K562 (cell line): ENCODE measurements at regions not wholly inside any gene's neighbourhood (a gene's known extent, or its start where the extent isn't known, plus 50 kb on each side); places are given as distances from the start of the nearest gene placed in this dataset.

Source experiments
- ATAC-seq: fragments of 200-7000 bp; cut with Tn5 transposase; 3 replicates; pipeline ENCODE4 v1.9.1; 2020; ENCODE audit warnings: moderate library complexity
- BruUV-seq: library from RNA; stranded (reverse); fragments of 400-500 nt; replicated peaks from 2 replicates; lab custom pipeline; 2021; lab: Mats Ljungman, UMichigan
- CTCF ChIA-PET: fragments of 300-600 bp; formaldehyde crosslinking; extraction: SDS; loops from one replicate; lab custom pipeline; 2021; ENCODE audit warnings: low intra/inter-chr PET ratio; lab: Yijun Ruan, JAX
- POLR2A ChIA-PET: fragments of 300-600, 350-650 bp; sonication (Branson Sonifier 250); formaldehyde crosslinking; extraction: SDS; loops from one replicate; lab custom pipeline; 2021; ENCODE audit warnings: antibody characterized with exemption, inconsistent platforms; lab: Yijun Ruan, JAX
- DNase-seq, 4 experiments: peaks; one replicate each; pipeline versions ENCODE4 v3.0.0 to v3.0.0-alpha.2; 2011 to 2018; ENCODE audit warnings: low spot score in 3 of 4, mixed read lengths in 3 of 4; ENCODE audit errors: extremely low read depth in 1 of 4
- FAIRE-seq: peaks from 2 replicates; lab custom pipeline; 2011; peaks lifted over from hg19 to GRCh38; lab: Jason Lieb, UNC
- H2AFZ ChIP-seq: 2 replicates; pipeline ENCODE4 v1.6.0; 2011; ENCODE audit warnings: low read depth, low read length, control low read depth, inconsistent platforms
- H3K27ac ChIP-seq: fragments of 200-600 bp; 3 replicates; pipeline ENCODE4 v1.8.0; 2011; ENCODE audit warnings: low read depth, mild to moderate bottlenecking, control low read depth, inconsistent platforms, low read length, moderate library complexity, mixed read lengths; ENCODE audit errors: extremely low read depth
- H3K27me3 ChIP-seq, 2 experiments: fragments of 300-600 bp in 1 of 2; 2 replicates in 1 of 2; 3 replicates in 1 of 2; pipeline versions ENCODE4 v1.6.0 to v1.8.0; 2011; ENCODE audit warnings: inconsistent platforms in 2 of 2, low read length in 2 of 2, mild to moderate bottlenecking in 1 of 2, mixed read lengths in 1 of 2, moderate library complexity in 1 of 2; ENCODE audit not compliant: control insufficient read depth in 2 of 2, insufficient read depth in 2 of 2
- H3K36me3 ChIP-seq: fragments of 300-600 bp; 3 replicates; pipeline ENCODE4 v1.8.0; 2011; ENCODE audit warnings: mild to moderate bottlenecking, low read length, inconsistent platforms; ENCODE audit not compliant: control insufficient read depth, insufficient read depth
- H3K4me1 ChIP-seq, 2 experiments: fragments of 200-600 bp in 1 of 2; replicated peaks in 1 of 2; 2 replicates in 1 of 2; 3 replicates in 1 of 2; pipeline versions ENCODE4 v1.5.1 to v1.8.0; 2011; ENCODE audit warnings: inconsistent platforms in 2 of 2, low read length in 2 of 2, mild to moderate bottlenecking in 1 of 2, mixed read lengths in 1 of 2, moderate library complexity in 1 of 2; ENCODE audit not compliant: control insufficient read depth in 2 of 2, insufficient read depth in 2 of 2
- H3K4me2 ChIP-seq: 2 replicates; pipeline ENCODE4 v1.6.1; 2011; ENCODE audit warnings: low read length, control low read depth, inconsistent platforms, mixed read lengths; ENCODE audit not compliant: insufficient read depth
- H3K4me3 ChIP-seq: fragments of 200-600 bp; sonication (generic), shearing (Covaris generic); 2 replicates; pipeline ENCODE4 v1.5.1; 2016; ENCODE audit warnings: control low read depth, inconsistent platforms
- H3K79me2 ChIP-seq: fragments of 200-600 bp; 3 replicates; pipeline ENCODE4 v1.8.0; 2011; ENCODE audit warnings: low read length, inconsistent platforms; ENCODE audit not compliant: control insufficient read depth, insufficient read depth
- H3K9ac ChIP-seq, 2 experiments: 2 replicates each; pipeline versions ENCODE4 v1.6.0 to v1.6.1; 2011; ENCODE audit warnings: low read depth in 2 of 2, low read length in 2 of 2, control low read depth in 1 of 2, inconsistent platforms in 1 of 2, mild to moderate bottlenecking in 1 of 2, mixed read lengths in 1 of 2; ENCODE audit not compliant: insufficient read depth in 1 of 2
- H3K9me1 ChIP-seq: one replicate; pipeline ENCODE4 v1.6.0; 2011; ENCODE audit warnings: inconsistent platforms, mild to moderate bottlenecking, low read length, moderate library complexity; ENCODE audit not compliant: control insufficient read depth, insufficient read depth
- H3K9me3 ChIP-seq: replicated peaks from 2 replicates; pipeline ENCODE4 v1.5.1; 2011; ENCODE audit warnings: low read depth, low read length, inconsistent platforms; ENCODE audit not compliant: control insufficient read depth, insufficient read depth
- H4K20me1 ChIP-seq: replicated peaks from 2 replicates; pipeline ENCODE4 v1.6.1; 2011; ENCODE audit warnings: low read length, inconsistent platforms, mixed read lengths; ENCODE audit not compliant: control insufficient read depth, insufficient read depth
- BRD9 ChIP-seq: fragments of 450-650 bp; IDR thresholded peaks from 2 replicates; pipeline ENCODE4 v1.6.1; 2018; ENCODE audit warnings: low read depth; ENCODE audit not compliant: partially characterized antibody
- CBX8 ChIP-seq: fragments of 200-600 bp; sonication (generic); IDR thresholded peaks from 2 replicates; pipeline ENCODE4 v1.6.1; 2012; ENCODE audit warnings: borderline replicate concordance, mixed run types, low read depth, mild to moderate bottlenecking, moderate library complexity, mixed read lengths, low read length, control low read depth, inconsistent platforms; ENCODE audit not compliant: poor library complexity, severe bottlenecking; ENCODE audit errors: extremely low read depth
- CREB5 ChIP-seq: fragments of 250-450 bp; sonication (Bioruptor Pico); IDR thresholded peaks from 2 replicates; pipeline ENCODE4 v1.5.0; 2020; ENCODE audit warnings: mild to moderate bottlenecking
- FOXJ2 ChIP-seq: fragments of 200-800 bp; sonication (Bioruptor generic); IDR thresholded peaks from 2 replicates; pipeline ENCODE4 v1.6.1; 2016; ENCODE audit warnings: missing genetic modification characterization, missing compliant biosample characterization
- HDAC1 ChIP-seq, 2 experiments: fragments of 450-650 bp; IDR thresholded peaks; 2 replicates each; pipeline ENCODE4 v1.6.1; 2016 to 2017; ENCODE audit warnings: inconsistent platforms in 1 of 2, mild to moderate bottlenecking in 1 of 2, moderate library complexity in 1 of 2
- LCOR ChIP-seq: sonication (generic); formaldehyde crosslinking; IDR thresholded peaks from 2 replicates; pipeline ENCODE4 v1.8.0; 2022; ENCODE audit warnings: mild to moderate bottlenecking, missing genetic modification reagents
- MEIS2 ChIP-seq: fragments of 450-650 bp; IDR thresholded peaks from 2 replicates; pipeline ENCODE4 v1.6.1; 2014; ENCODE audit warnings: mild to moderate bottlenecking; ENCODE audit not compliant: partially characterized antibody
- NFE2 ChIP-seq: IDR thresholded peaks from 2 replicates; pipeline ENCODE4 v1.6.1; 2014; ENCODE audit warnings: antibody characterized with exemption, low read depth
- PHB2 ChIP-seq: fragments of 450-650 bp; IDR thresholded peaks from 2 replicates; pipeline ENCODE4 v1.6.1; 2017; ENCODE audit warnings: low read depth
- TEAD1 ChIP-seq, 2 experiments: fragments of 450-650 bp in 1 of 2; sonication (generic) in 1 of 2; formaldehyde crosslinking; IDR thresholded peaks; 2 replicates each; pipeline versions ENCODE4 v1.4.0 to v1.8.0; 2020 to 2022; ENCODE audit warnings: mild to moderate bottlenecking in 2 of 2, missing genetic modification reagents in 1 of 2
- ZBTB26 ChIP-seq: fragments of 450-650 bp; formaldehyde crosslinking; IDR thresholded peaks from 2 replicates; pipeline ENCODE4 v1.4.0; 2022; ENCODE audit warnings: missing genetic modification characterization
- ZNF253 ChIP-seq: fragments of 250-450 bp; sonication (Bioruptor Pico); conservative IDR thresholded peaks from 2 replicates; pipeline ENCODE4 v1.6.1; 2021; ENCODE audit warnings: mild to moderate bottlenecking
- ZNF431 ChIP-seq: sonication (generic); formaldehyde crosslinking; IDR thresholded peaks from 2 replicates; pipeline ENCODE4 v1.8.0; 2022; ENCODE audit warnings: mild to moderate bottlenecking, missing genetic modification reagents
- ZNF57 ChIP-seq: fragments of 450-650 bp; formaldehyde crosslinking; IDR thresholded peaks from 2 replicates; pipeline ENCODE4 v1.4.0; 2020; ENCODE audit warnings: mild to moderate bottlenecking, moderate library complexity
- ZNF592 ChIP-seq: fragments of 450-650 bp; IDR thresholded peaks from 2 replicates; pipeline ENCODE4 v1.6.1; 2017; ENCODE audit warnings: antibody characterized with exemption, mild to moderate bottlenecking
- WGBS: fragments of 100-300 bp; shearing (Covaris generic); methylation state at CpG from one replicate; pipeline ENCODE4 v1.1.6; 2016; ENCODE audit warnings: low coverage, mixed read lengths; ENCODE audit not compliant: insufficient coverage; ENCODE audit errors: missing lambda C conversion rate; 5-methylcytosine and 5-hydroxymethylcytosine counted together
- in situ Hi-C: fragments of 300-500 bp; cut with MboI; formaldehyde crosslinking; loops from 4 replicates; pipeline ENCODE4 v1.15.0; 2018; ENCODE audit warnings: inconsistent platforms, mixed read lengths
- intact Hi-C: fragments of 100-400 bp; cut with micrococcal nuclease; formaldehyde crosslinking; loops from 2 replicates; pipeline ENCODE4 v1.14.2; 2022
- TF ChIP-seq, protein P1 (sequence below): fragments of 250-450 bp; sonication (Bioruptor Pico); IDR thresholded peaks from 2 replicates; pipeline ENCODE4 v1.8.0; 2021; ENCODE audit warnings: moderate library complexity, mild to moderate bottlenecking, inconsistent platforms
- TF ChIP-seq, protein P2 (sequence below): fragments of 250-450 bp; sonication (Bioruptor Pico); IDR thresholded peaks from 2 replicates; pipeline ENCODE4 v1.5.0; 2021

- ChIA-PET CTCF (no interaction called here), POLR2A (no interaction called here)
- Histone ChIP-seq H3K27me3 (no peaks in the 10 kb centered on the region), H3K79me2 (no peaks in the 10 kb centered on the region), H3K4me1 (no peaks in the 10 kb centered on the region), H2AFZ (no peak overlapping the region), H3K9ac (no peak overlapping the region), H4K20me1 (no peaks in the 10 kb centered on the region), H3K9me1 (no peaks in the 10 kb centered on the region), H3K27ac (no peak overlapping the region), H3K9me3 (no peaks in the 10 kb centered on the region), H3K4me2 (no peak overlapping the region), H3K4me3 (no peak overlapping the region), H3K36me3 (no peaks in the 10 kb centered on the region)
- ATAC-seq (no peak), FAIRE-seq (no peak), DNase-seq (no peak)
- 56% methylated on average over 4 of the region's 4 CpGs for WGBS
- intact Hi-C loops, result no loop called here
- no TSS peak for BruUV-seq
- in situ Hi-C loops, result no loop called here
- no peak for TF ChIP-seq CREB5 (CRISPR knock-in tag)
- no peak for TF ChIP-seq ZNF253 (CRISPR knock-in tag)
- TF ChIP-seq PHB2, result no peak
- TF ChIP-seq TEAD1 (CRISPR knock-in tag; IDR thresholded peaks at IDR 0.05), result no peak
- TF ChIP-seq, protein P1, sequence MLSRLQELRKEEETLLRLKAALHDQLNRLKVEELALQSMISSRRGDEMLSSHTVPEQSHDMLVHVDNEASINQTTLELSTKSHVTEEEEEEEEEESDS (CRISPR knock-in tag), result no peak
- no peak for TF ChIP-seq ZNF431
- no peak for TF ChIP-seq MEIS2
- no peak for TF ChIP-seq ZNF57 (CRISPR knock-in tag)
- no peak for TF ChIP-seq LCOR
- no peak for TF ChIP-seq ZNF592
- TF ChIP-seq CBX8, result no peak
- TF ChIP-seq, protein P2, sequence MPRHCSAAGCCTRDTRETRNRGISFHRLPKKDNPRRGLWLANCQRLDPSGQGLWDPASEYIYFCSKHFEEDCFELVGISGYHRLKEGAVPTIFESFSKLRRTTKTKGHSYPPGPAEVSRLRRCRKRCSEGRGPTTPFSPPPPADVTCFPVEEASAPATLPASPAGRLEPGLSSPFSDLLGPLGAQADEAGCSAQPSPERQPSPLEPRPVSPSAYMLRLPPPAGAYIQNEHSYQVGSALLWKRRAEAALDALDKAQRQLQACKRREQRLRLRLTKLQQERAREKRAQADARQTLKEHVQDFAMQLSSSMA (CRISPR knock-in tag), result no peak
- TF ChIP-seq HDAC1 (IDR thresholded peaks at IDR 0.05), result no peak
- TF ChIP-seq FOXJ2, result no peak
- no peak for TF ChIP-seq NFE2
- TF ChIP-seq BRD9, result no peak
- TF ChIP-seq ZBTB26 (CRISPR knock-in tag), result no peak
Observed at GRCh38 chr2:12548906-12549305, 167.8 kb upstream of the TRIB2 start.
